ENCODE measurements at regions not wholly inside any gene's neighbourhood (a gene's known extent, or its start where the extent isn't known, plus 50 kb on each side); places are given as distances from the start of the nearest gene placed in this dataset.

DNA sequence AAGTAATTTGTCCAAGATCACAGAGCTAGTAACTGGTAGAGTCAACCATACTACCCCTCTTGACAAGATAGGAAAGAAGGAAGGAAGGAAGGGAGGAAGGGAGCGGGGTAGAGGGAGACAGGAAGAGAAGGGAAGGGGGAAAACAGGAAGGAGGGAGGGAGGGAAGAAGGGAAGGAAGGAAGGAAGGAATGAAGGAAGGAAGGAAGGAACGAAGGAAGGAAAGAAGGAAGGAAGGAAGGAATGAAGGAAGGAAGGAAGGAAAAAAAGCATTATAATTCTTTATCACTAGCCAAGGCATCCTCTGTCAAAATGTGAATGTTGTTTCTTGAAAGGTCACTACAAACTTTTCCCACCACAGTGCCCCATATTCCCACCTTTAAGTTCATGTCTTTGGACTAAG, 223.6 kb downstream of the SHQ1 start:
- Histone ChIP-seq H3K27me3 (ENCODE audit: control insufficient read depth in 2 of 2, insufficient read depth in 2 of 2, low read length in 2 of 2) (no peaks in the 10 kb centered on the region), H3K4me3 (replicated peaks in 1 of 3; ENCODE audit: low read depth in 2 of 3, low read length in 3 of 3) (no peak overlapping the region), H3K36me3 (replicated peaks in 1 of 2; ENCODE audit: control insufficient read depth in 1 of 2, insufficient read depth in 2 of 2, low read length in 2 of 2) (no peaks in the 10 kb centered on the region), H3K9me3 (replicated peaks in 1 of 2; ENCODE audit: control insufficient read depth in 1 of 2, insufficient read depth in 1 of 2, low read length in 2 of 2) (no peaks in the 10 kb centered on the region), H3K27ac (ENCODE audit: low read depth in 1 of 2, low read length in 2 of 2) (peak overlapping the region; percentile 37 to 77), H4K20me1 (ENCODE audit: insufficient read depth, low read length) (no peaks in the 10 kb centered on the region), H3K79me2 (ENCODE audit: insufficient read depth, low read length) (no peaks in the 10 kb centered on the region), H3K4me2 (replicated peaks; ENCODE audit: extremely low read depth, low read length, poor library complexity, severe bottlenecking) (no peak overlapping the region), H3K4me1 (ENCODE audit: control insufficient read depth in 1 of 2, insufficient read depth in 2 of 2, low read length in 2 of 2) (peaks cover 44 to 53% of the 10 kb centered on the region in 2 donors), H2AFZ (ENCODE audit: insufficient read depth, low read depth, low read length, poor library complexity, severe bottlenecking) (no peak overlapping the region), H3K9ac (ENCODE audit: insufficient read depth, low read length, poor library complexity, severe bottlenecking) (no peak overlapping the region)
- H3K4me1 Mint-ChIP-seq = peaks cover 44% of the 10 kb centered on the region
- no peak overlapping the region for H3K4me3 Mint-ChIP-seq
- no peaks in the 10 kb centered on the region for H3K9me3 Mint-ChIP-seq
- peak overlapping the region; percentile 30 to 96 (median 91) for H3K27ac Mint-ChIP-seq
- H3K27me3 Mint-ChIP-seq (ENCODE audit: low read depth in 3 of 3) = peaks cover 0 to 3% (median 0%) of the 10 kb centered on the region in 3 donors
- peaks cover 0 to 4% of the 10 kb centered on the region in 2 donors for H3K36me3 Mint-ChIP-seq
- no peak for DNase-seq
- intact Hi-C loops (cut with micrococcal nuclease) = loop anchor here (5.0 to 10.0 kb wide), 3 partner anchors 127 to 180 kb away; partner anchors contain the start of gene RYBP (in 1 of the 2)
- WGBS (ENCODE audit: insufficient coverage) = 50% methylated on average over 1 of the region's 2 CpGs
- TF ChIP-seq, protein P1, sequence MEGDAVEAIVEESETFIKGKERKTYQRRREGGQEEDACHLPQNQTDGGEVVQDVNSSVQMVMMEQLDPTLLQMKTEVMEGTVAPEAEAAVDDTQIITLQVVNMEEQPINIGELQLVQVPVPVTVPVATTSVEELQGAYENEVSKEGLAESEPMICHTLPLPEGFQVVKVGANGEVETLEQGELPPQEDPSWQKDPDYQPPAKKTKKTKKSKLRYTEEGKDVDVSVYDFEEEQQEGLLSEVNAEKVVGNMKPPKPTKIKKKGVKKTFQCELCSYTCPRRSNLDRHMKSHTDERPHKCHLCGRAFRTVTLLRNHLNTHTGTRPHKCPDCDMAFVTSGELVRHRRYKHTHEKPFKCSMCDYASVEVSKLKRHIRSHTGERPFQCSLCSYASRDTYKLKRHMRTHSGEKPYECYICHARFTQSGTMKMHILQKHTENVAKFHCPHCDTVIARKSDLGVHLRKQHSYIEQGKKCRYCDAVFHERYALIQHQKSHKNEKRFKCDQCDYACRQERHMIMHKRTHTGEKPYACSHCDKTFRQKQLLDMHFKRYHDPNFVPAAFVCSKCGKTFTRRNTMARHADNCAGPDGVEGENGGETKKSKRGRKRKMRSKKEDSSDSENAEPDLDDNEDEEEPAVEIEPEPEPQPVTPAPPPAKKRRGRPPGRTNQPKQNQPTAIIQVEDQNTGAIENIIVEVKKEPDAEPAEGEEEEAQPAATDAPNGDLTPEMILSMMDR (IDR thresholded peaks at IDR 0.05) = no peak

DNA sequence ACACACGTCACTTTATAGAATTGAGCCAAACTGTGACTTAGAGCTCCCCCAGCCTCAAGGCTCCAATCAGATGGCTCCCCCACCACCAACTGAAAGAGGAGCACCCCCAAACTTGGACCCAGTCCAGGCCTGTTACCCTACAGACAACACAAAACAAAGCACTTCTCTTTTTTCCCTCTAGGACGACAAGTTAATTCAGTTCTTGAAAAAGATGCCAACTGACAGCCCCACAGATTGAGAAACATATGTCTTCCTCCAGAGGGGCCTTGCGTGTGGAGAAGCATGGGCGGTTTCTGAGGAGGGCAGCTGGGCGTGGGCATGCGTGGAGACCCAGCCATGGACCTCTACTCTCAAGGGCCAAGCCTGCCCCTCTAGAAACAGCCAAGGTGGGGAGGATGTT, 229.5 kb downstream of the SHQ1 start:
- Mint-ChIP-seq H3K27ac (peak overlapping the region; percentile 73 to 96 (median 92)), H3K9me3 (peaks cover 2 to 7% (median 4%) of the 10 kb centered on the region in 7 donors), H3K27me3 (ENCODE audit: low read depth in 3 of 3) (peaks cover 0 to 3% (median 0%) of the 10 kb centered on the region in 3 donors), H3K4me1 (peaks cover 41% of the 10 kb centered on the region), H3K4me3 (peak overlapping the region; percentile 24 to 68), H3K36me3 (peaks cover 3 to 5% of the 10 kb centered on the region in 2 donors)
- WGBS (ENCODE audit: insufficient coverage) = no CpG with 5 or more reads among the region's 6 CpGs
- peak; percentile 73 to 89 (median 82) for DNase-seq
- Histone ChIP-seq H4K20me1 (ENCODE audit: insufficient read depth, low read length) (no peaks in the 10 kb centered on the region), H3K36me3 (replicated peaks in 1 of 2; ENCODE audit: control insufficient read depth in 1 of 2, insufficient read depth in 2 of 2, low read length in 2 of 2) (no peaks in the 10 kb centered on the region), H3K9ac (ENCODE audit: insufficient read depth, low read length, poor library complexity, severe bottlenecking) (no peak overlapping the region), H3K27me3 (ENCODE audit: control insufficient read depth in 2 of 2, insufficient read depth in 2 of 2, low read length in 2 of 2) (no peaks in the 10 kb centered on the region), H3K4me1 (ENCODE audit: control insufficient read depth in 1 of 2, insufficient read depth in 2 of 2, low read length in 2 of 2) (peaks cover 38 to 41% of the 10 kb centered on the region in 2 donors), H3K79me2 (ENCODE audit: insufficient read depth, low read length) (no peaks in the 10 kb centered on the region), H2AFZ (ENCODE audit: insufficient read depth, low read depth, low read length, poor library complexity, severe bottlenecking) (peak overlapping the region; percentile 54), H3K4me2 (replicated peaks; ENCODE audit: extremely low read depth, low read length, poor library complexity, severe bottlenecking) (peak overlapping the region; percentile 3), H3K27ac (ENCODE audit: low read depth in 1 of 2, low read length in 2 of 2) (peak overlapping the region; percentile 53 to 83), H3K4me3 (replicated peaks in 1 of 3; ENCODE audit: low read depth in 2 of 3, low read length in 3 of 3) (no peak overlapping the region), H3K9me3 (replicated peaks in 1 of 2; ENCODE audit: control insufficient read depth in 1 of 2, insufficient read depth in 1 of 2, low read length in 2 of 2) (peaks cover 0 to 3% of the 10 kb centered on the region in 2 donors)
- intact Hi-C loops (cut with micrococcal nuclease) = no loop called here
- TF ChIP-seq, protein P1 (IDR thresholded peaks at IDR 0.05) = peak; percentile 22
